Gastroesophageal sphincter (tissue), 3 donors: ENCODE measurements at regions not wholly inside any gene's neighbourhood (a gene's known extent, or its start where the extent isn't known, plus 50 kb on each side); places are given as distances from the start of the nearest gene placed in this dataset.

Experiments used
- CTCF ChIP-seq, 4 experiments: fragments of 200-600 bp in 2 of 4; fragments of 450-650 bp in 2 of 4; sonication (generic) in 1 of 4; IDR thresholded peaks; one replicate each; pipeline ENCODE4 v1.5.1; 2017 to 2019; ENCODE audit warnings: antibody characterized with exemption in 4 of 4, mild to moderate bottlenecking in 2 of 4, moderate library complexity in 2 of 4
- EP300 ChIP-seq: sonication (generic); formaldehyde crosslinking; IDR thresholded peaks from one replicate; pipeline ENCODE4 v1.6.1; 2017; ENCODE audit warnings: antibody characterized with exemption, mild to moderate bottlenecking
- POLR2A ChIP-seq, 2 donors: fragments of 450-650 bp; IDR thresholded peaks; one replicate each; pipeline ENCODE4 v1.6.1; 2017; ENCODE audit warnings: antibody characterized with exemption in 2 of 2, mild to moderate bottlenecking in 2 of 2, moderate library complexity in 1 of 2
- POLR2AphosphoS5 ChIP-seq: sonication (generic); formaldehyde crosslinking; IDR thresholded peaks from one replicate; pipeline ENCODE4 v1.6.1; 2017; ENCODE audit warnings: antibody characterized with exemption

- TF ChIP-seq POLR2A (IDR thresholded peaks at IDR 0.05) (no peak), CTCF (IDR thresholded peaks at IDR 0.05) (no peak), POLR2AphosphoS5 (no peak), EP300 (no peak)
These were observed 404.5 kb upstream of the TPM1 start for GRCh38 chr15:62637950-62638619.
